ENCODE measurements at regions not wholly inside any gene's neighbourhood (a gene's known extent, or its start where the extent isn't known, plus 50 kb on each side); places are given as distances from the start of the nearest gene placed in this dataset.

DNA sequence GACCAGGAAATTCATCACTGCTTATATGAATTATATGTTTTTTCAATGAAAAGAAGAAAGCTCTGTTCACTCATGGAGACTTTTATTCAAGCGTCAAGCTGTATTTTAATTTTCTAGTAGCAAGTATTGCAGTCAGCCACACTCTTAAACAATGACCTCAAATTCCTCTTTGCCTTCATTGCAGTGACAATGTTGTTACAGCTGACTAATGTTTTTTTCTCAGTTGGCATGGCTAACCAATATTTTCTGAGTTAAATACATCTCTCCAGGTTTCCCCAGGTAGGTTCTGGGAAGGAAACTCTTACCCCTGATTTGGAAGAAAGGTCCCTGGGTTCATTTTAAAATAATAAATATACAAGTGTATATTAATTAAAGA is 241.5 kb downstream of the WDR11 start:
- DNase-seq (no peak), ATAC-seq (ENCODE audit: low read depth) (no peak)
- Histone ChIP-seq H3K9ac (ENCODE audit: low read length) (no peak overlapping the region), H3K4me1 (ENCODE audit: control insufficient read depth in 2 of 2, insufficient read depth in 2 of 2, low read length in 2 of 2) (no peaks in the 10 kb centered on the region), H3K27ac (ENCODE audit: low read length in 2 of 2) (no peak overlapping the region), H3K9me3 (ENCODE audit: control extremely low read depth in 1 of 3, control insufficient read depth in 2 of 3, insufficient read depth in 1 of 3, low read length in 2 of 3) (peaks cover 0 to 4% (median 0%) of the 10 kb centered on the region in 3 donors), H3K4me2 (replicated peaks; ENCODE audit: low read depth, low read length, poor library complexity, severe bottlenecking) (no peak overlapping the region), H3K4me3 (ENCODE audit: control extremely low read depth in 1 of 5, extremely low read depth in 1 of 5, insufficient read depth in 1 of 5, low read depth in 2 of 5, low read length in 4 of 5) (no peak overlapping the region), H4K20me1 (ENCODE audit: control insufficient read depth, insufficient read depth, low read length, poor library complexity, severe bottlenecking) (no peaks in the 10 kb centered on the region), H3K79me2 (ENCODE audit: control insufficient read depth, insufficient read depth, low read length) (no peaks in the 10 kb centered on the region), H2AFZ (ENCODE audit: insufficient read depth, low read depth, low read length, poor library complexity, severe bottlenecking) (no peak overlapping the region), H3K36me3 (replicated peaks in 1 of 2; ENCODE audit: control extremely low read depth in 1 of 2, control insufficient read depth in 1 of 2, extremely low read depth in 1 of 2, insufficient read depth in 2 of 2, low read length in 1 of 2) (no peaks in the 10 kb centered on the region), H3K27me3 (replicated peaks in 1 of 4; ENCODE audit: control extremely low read depth in 1 of 4, control insufficient read depth in 3 of 4, insufficient read depth in 4 of 4, low read length in 3 of 4) (no peaks in the 10 kb centered on the region)
- ChIA-PET POLR2A (no interaction called here), CTCF (no interaction called here)
- intact Hi-C loops (cut with micrococcal nuclease): no loop called here
- Mint-ChIP-seq H3K27ac (no peak overlapping the region), H3K9me3 (ENCODE audit: insufficient read depth) (peaks cover 3% of the 10 kb centered on the region), H3K4me3 (no peak overlapping the region), H3K27me3 (no peaks in the 10 kb centered on the region), H3K4me1 (no peaks in the 10 kb centered on the region)
- no CpG with 5 or more reads among the region's 1 CpG for WGBS (ENCODE audit: insufficient coverage)
- TF ChIP-seq EZH2 (IDR thresholded peaks at IDR 0.05; ENCODE audit: borderline replicate concordance, insufficient read depth, low read depth, low read length, poor library complexity, severe bottlenecking): no peak
- TF ChIP-seq, protein P1, sequence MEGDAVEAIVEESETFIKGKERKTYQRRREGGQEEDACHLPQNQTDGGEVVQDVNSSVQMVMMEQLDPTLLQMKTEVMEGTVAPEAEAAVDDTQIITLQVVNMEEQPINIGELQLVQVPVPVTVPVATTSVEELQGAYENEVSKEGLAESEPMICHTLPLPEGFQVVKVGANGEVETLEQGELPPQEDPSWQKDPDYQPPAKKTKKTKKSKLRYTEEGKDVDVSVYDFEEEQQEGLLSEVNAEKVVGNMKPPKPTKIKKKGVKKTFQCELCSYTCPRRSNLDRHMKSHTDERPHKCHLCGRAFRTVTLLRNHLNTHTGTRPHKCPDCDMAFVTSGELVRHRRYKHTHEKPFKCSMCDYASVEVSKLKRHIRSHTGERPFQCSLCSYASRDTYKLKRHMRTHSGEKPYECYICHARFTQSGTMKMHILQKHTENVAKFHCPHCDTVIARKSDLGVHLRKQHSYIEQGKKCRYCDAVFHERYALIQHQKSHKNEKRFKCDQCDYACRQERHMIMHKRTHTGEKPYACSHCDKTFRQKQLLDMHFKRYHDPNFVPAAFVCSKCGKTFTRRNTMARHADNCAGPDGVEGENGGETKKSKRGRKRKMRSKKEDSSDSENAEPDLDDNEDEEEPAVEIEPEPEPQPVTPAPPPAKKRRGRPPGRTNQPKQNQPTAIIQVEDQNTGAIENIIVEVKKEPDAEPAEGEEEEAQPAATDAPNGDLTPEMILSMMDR (IDR thresholded peaks at IDR 0.05): no peak

DNA sequence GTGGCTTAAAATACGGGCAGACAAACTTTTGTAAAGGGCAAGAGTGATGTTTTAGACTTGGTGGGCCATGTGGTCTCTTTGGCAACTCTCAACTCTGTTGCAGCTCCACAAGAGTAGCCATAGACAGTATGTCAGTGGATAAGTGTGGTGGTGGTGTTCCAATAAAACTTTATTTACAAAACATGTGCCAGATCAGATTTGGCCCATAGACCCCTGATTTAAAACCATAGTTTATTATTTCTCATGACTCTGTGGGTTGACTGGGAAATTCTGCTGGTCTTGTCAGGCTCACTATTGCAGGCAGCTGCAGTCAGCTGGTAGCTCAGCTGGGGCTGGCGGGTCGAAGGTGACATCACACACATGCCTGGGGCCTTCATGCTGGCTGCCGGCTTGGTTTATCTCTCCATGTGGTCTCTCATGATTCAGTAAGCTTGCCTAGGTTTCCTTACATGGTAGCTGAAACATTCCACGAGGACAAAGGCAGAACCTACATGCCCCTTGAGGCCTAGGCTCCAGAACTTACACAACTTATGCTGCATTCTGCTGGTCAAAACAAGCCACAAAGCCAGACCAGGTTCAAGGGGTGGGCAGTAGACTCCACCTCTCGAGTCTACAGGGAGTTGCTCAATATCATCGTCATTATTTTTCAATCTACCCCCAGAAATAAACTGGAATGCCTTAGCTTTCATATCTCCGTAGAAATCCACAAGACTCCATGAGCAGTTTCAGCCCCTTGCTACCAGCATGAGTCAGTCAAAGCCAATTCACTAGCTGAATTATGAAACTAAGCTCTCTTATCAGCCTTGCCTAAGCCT is 245.7 kb downstream of the WDR11 start:
- Histone ChIP-seq H4K20me1 (ENCODE audit: control insufficient read depth, insufficient read depth, low read length, poor library complexity, severe bottlenecking) (no peaks in the 10 kb centered on the region), H3K9ac (ENCODE audit: low read length) (no peak overlapping the region), H3K4me1 (ENCODE audit: control insufficient read depth in 2 of 2, insufficient read depth in 2 of 2, low read length in 2 of 2) (no peaks in the 10 kb centered on the region), H3K27me3 (replicated peaks in 1 of 4; ENCODE audit: control extremely low read depth in 1 of 4, control insufficient read depth in 3 of 4, insufficient read depth in 4 of 4, low read length in 3 of 4) (no peaks in the 10 kb centered on the region), H3K79me2 (ENCODE audit: control insufficient read depth, insufficient read depth, low read length) (no peaks in the 10 kb centered on the region), H3K36me3 (replicated peaks in 1 of 2; ENCODE audit: control extremely low read depth in 1 of 2, control insufficient read depth in 1 of 2, extremely low read depth in 1 of 2, insufficient read depth in 2 of 2, low read length in 1 of 2) (no peaks in the 10 kb centered on the region), H3K27ac (ENCODE audit: low read length in 2 of 2) (no peak overlapping the region), H3K4me2 (replicated peaks; ENCODE audit: low read depth, low read length, poor library complexity, severe bottlenecking) (no peak overlapping the region), H2AFZ (ENCODE audit: insufficient read depth, low read depth, low read length, poor library complexity, severe bottlenecking) (no peak overlapping the region), H3K4me3 (ENCODE audit: control extremely low read depth in 1 of 5, extremely low read depth in 1 of 5, insufficient read depth in 1 of 5, low read depth in 2 of 5, low read length in 4 of 5) (no peak overlapping the region), H3K9me3 (ENCODE audit: control extremely low read depth in 1 of 3, control insufficient read depth in 2 of 3, insufficient read depth in 1 of 3, low read length in 2 of 3) (no peaks in the 10 kb centered on the region)
- Mint-ChIP-seq H3K4me3 (no peak overlapping the region), H3K4me1 (no peaks in the 10 kb centered on the region), H3K9me3 (ENCODE audit: insufficient read depth) (no peaks in the 10 kb centered on the region), H3K27me3 (peaks cover 4% of the 10 kb centered on the region), H3K27ac (no peak overlapping the region)
- WGBS (ENCODE audit: insufficient coverage): 72% methylated on average over 7 of the region's 8 CpGs
- ChIA-PET POLR2A (no interaction called here), CTCF (no interaction called here)
- TF ChIP-seq, protein P1 (IDR thresholded peaks at IDR 0.05): no peak
- no peak for TF ChIP-seq EZH2 (IDR thresholded peaks at IDR 0.05; ENCODE audit: borderline replicate concordance, insufficient read depth, low read depth, low read length, poor library complexity, severe bottlenecking)
- no peak for ATAC-seq (ENCODE audit: low read depth)
- intact Hi-C loops (cut with micrococcal nuclease): no loop called here
- no peak for DNase-seq

Measured in B cell (primary cell).